ENCODE measurements at regions not wholly inside any gene's neighbourhood (a gene's known extent, or its start where the extent isn't known, plus 50 kb on each side); places are given as distances from the start of the nearest gene placed in this dataset.

- TF ChIP-seq, protein P1, sequence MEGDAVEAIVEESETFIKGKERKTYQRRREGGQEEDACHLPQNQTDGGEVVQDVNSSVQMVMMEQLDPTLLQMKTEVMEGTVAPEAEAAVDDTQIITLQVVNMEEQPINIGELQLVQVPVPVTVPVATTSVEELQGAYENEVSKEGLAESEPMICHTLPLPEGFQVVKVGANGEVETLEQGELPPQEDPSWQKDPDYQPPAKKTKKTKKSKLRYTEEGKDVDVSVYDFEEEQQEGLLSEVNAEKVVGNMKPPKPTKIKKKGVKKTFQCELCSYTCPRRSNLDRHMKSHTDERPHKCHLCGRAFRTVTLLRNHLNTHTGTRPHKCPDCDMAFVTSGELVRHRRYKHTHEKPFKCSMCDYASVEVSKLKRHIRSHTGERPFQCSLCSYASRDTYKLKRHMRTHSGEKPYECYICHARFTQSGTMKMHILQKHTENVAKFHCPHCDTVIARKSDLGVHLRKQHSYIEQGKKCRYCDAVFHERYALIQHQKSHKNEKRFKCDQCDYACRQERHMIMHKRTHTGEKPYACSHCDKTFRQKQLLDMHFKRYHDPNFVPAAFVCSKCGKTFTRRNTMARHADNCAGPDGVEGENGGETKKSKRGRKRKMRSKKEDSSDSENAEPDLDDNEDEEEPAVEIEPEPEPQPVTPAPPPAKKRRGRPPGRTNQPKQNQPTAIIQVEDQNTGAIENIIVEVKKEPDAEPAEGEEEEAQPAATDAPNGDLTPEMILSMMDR (IDR thresholded peaks at IDR 0.05) = no peak
- no peak for TF ChIP-seq POLR2A (IDR thresholded peaks at IDR 0.05)
These were observed 71.5 kb upstream of the PTGFR start for GRCh38 chr1:78419309-78419708.

Measured in prostate gland (tissue), 2 donors.